Tongue (tissue), 1 donor: ENCODE measurements at regions not wholly inside any gene's neighbourhood (a gene's known extent, or its start where the extent isn't known, plus 50 kb on each side); places are given as distances from the start of the nearest gene placed in this dataset.
"Not testable (repeated sequence)": the region's sequence is repeated elsewhere in the genome, so short reads cannot be mapped to it uniquely, and the experiment has no call there.

Experiments used
- DNase-seq: peaks from one replicate; pipeline ENCODE4 v3.0.0-alpha.2; 2015

GRCh38 chr5:106545325-106545724 is 1125.4 kb downstream of the EFNA5 start:
- no peak for DNase-seq

DNA sequence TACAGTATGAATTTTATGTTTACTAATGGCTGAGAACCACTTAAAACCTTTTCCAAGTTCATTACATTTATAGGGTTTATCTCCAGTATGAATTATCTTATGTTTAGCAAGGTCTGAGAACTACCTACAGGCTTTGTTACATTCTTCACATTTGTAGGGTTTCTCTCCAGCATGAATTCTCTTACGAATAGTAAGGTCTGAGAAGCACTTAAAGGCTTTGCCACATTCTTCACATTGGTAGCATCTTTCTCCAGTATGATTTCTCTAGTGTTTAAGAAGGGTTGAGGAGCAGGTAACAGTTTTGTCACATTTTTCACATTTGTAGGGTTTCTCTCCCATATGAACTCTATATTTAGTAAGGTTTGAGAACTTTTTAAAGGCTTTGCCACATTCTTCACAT is 1127.4 kb downstream of the EFNA5 start:
- DNase-seq: no peak

DNA sequence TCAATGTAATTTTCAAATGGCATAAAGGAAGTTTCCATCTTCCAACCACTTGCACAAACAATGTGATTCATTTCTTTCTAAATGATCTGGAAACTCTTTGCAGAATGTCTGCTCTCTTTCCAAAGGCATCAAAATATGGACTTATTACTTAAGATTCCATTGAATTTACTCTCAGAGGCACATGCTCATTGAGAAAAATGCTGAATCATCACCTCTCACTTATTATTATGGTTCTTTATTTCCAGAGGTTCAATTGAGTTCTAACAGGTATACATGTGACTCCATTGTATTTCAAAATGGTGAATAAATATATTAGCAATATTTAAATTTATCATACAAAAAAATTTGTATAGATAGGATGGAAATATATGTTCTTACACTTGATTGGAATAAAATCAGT is 1140.6 kb downstream of the EFNA5 start:
- DNase-seq: no peak

DNA sequence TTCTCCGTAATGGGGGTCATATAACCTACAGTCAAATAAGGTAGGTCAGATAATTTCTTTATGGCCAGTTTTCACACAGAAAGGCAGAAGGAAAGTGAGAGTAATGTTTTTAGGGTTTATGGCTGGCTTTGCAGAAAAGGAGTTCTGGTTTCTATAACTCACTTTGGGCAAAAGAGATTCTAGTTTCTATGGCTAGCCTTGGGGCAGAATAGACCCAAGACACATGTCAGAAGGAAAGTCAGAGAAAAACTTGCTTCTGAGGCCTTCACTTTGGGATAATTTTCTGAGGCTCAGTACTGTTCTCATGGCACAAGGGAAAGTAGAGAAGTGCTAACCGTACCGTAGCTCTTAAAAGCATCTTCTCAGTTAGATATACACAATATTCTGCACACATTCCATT is 1145.3 kb downstream of the EFNA5 start:
- DNase-seq: no peak

DNA sequence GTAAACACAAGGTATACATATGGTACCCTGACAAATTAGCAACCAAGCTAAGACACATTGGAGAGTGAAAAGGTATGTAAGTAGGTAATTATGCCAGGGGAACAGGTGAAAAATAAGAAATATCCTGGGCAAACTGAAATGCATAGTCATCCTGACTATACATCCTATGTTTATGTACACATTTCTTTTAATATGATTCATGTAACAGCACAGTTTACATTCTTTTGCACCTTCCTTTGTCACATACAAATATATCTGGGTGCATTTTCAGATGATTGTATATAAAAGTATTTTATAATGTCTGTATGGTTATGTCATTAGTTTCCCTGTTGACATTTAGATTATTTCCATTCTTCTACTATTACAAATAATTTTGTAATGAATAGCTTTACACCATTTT is 1146.9 kb downstream of the EFNA5 start:
- DNase-seq: no peak

DNA sequence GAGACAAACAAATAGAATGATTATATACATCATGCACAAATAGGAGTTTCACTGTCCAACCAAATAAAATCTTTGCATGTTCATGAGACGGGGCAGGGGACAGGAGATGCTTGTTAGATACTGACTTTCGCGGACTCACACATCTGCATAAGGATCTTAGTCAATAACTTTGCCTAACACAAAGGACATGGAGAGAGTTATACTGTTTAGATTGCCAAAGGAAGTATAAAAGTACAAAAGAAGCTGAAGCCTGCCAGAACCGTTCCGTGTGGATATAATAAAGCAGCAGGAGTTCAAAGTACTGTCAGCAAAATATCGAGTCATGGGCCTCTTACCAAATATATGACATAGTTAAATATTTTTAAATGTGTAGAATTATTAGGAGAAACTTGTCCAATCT is 1148.4 kb downstream of the EFNA5 start:
- peak; percentile 10 for DNase-seq

GRCh38 chr5:106521701-106522100 is 1149.0 kb downstream of the EFNA5 start:
- DNase-seq: no peak

DNA sequence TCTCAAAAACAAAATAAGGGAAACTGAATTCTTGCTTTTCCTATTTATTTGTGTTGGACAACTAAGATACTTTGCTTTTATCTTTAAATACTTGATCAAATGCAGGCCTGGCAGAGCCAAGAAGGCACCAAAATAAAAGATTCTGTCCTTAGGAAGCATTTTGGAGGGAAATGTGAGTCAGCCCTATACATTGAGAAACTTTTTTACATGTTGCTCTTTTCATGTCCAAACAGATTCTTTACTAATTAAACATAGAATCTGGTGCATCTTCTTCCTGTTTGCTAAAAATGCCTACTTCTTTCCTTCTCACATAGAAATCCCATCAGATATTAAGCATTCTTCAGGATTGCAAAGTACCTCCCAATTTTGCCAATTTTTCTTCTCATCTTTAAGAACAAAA is 1160.4 kb downstream of the EFNA5 start:
- no peak for DNase-seq

GRCh38 chr5:106508894-106509293 is 1161.8 kb downstream of the EFNA5 start:
- no peak for DNase-seq

DNA sequence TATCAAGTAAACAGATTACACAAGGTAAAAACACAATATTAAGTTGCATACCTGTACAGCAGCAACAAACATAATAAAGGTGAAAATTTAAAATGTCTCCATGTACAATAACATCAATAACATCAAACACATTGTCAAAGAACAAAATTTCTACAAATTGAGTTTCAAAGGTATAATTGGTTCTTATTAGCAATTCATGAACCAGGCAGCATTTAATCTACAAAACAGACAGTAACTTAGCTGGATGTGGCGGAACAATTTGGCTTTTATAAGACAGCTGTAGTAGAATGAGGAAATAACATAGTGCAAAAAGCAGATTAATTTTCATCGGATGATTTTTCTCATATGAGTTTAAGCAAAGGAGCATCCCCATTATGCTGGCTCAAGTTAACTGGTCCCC is 1176.8 kb downstream of the EFNA5 start:
- DNase-seq: no peak

DNA sequence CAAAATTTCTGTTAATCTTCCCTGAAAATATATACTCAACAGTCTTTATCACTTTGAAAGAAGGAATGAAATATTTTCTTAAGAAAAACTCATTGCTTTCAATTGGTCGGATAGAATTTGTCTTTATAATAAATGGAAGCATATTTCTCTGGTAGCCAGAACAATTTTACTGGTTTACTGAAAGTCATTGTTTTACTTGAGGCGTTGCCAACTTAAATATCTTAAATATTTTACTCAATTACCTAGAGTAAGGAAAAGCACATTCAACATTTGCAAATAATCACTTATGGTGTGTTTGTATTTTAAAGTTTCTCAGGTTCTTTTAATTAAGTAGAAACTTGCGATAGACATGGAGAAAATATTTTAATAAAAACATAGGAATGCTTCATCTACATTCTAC is 1181.7 kb downstream of the EFNA5 start:
- no peak for DNase-seq

GRCh38 chr5:106488407-106488806 is 1182.3 kb downstream of the EFNA5 start:
- no peak for DNase-seq

DNA sequence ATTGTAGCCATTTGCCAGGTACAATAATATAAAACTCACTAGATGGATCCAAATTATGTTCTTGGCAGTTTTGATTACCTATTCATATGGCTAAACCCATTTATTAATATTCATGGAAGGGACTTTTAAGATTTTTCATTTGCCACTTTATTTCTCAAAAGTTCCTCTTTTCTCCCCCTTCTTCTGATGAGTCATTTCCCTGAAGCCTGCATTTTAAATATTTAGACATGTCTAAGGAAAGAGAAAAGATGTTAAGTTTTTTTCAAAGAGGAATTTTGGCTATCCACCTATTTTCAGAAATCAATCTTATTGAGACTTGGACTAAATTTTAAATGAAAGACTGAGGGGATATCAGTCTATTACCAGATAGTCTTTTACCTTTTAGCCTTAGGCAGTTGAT is 1189.4 kb downstream of the EFNA5 start:
- no peak for DNase-seq

- no peak for DNase-seq
These were observed 1194.1 kb downstream of the EFNA5 start for GRCh38 chr5:106476630-106477029.

GRCh38 chr5:106474066-106474465 is 1196.7 kb downstream of the EFNA5 start:
- DNase-seq: no peak

- no peak for DNase-seq
These were observed 1211.2 kb downstream of the EFNA5 start for GRCh38 chr5:106459541-106459940.

GRCh38 chr5:106454651-106455415 is 1215.9 kb downstream of the EFNA5 start:
- DNase-seq: peak; percentile 29

DNA sequence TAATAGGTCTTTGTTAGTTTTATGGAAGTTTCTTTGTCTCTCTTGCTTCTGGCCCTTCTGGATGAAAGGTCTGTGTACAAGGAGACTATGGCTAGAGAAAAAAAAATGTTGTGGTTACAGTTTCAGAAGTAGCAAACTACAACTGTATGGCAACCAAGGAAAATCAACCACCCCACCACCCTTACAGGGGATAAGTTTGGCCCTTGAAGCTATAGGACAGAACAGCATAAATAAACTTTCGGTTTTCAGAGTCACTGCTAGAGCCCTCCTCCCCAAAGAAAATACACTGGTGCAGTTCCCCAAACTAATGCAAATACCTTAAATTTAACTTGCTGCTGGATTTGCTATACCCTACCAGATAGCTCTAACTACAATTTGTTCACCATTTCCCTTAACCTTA is 1216.7 kb downstream of the EFNA5 start:
- DNase-seq: no peak

DNA sequence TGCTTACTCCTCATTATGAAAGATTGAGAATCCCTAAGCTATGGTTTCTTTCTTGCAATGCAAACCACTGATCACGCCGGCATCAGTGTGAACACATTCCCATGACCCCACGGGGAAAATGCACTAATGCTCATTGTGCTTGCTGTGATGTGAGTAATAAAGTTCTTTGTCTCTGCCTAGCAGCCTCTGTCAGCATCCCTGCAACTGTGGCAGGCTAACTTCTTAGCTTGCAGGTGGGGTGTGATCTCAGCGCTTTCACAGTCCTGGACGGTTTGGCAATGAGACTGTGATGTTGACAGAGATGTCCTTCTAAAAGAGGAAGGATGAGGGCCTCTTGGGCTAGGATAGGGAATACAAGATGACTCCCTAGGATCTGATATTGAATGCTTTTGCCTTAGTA is 1218.7 kb downstream of the EFNA5 start:
- no peak for DNase-seq

DNA sequence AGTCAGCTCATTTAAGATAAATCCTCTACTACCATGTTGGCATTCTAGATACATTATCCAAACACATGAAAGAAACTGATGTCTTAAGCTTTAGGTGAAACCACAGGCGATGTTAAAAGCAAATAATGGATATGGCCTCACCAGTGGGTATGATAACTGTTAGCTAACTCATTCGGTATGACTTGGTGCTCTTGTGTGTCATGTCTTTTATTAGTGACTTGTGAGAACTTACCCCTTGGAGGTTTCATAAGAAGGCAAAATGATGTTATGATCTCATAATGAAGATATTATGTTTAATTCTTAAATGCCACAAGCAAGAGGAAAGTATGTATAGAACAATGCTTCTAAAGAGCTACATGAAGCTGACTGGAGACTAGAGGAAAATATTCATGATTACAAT is 1227.0 kb downstream of the EFNA5 start:
- DNase-seq: no peak

GRCh38 chr5:106435185-106435584 is 1235.6 kb downstream of the EFNA5 start:
- no peak for DNase-seq

DNA sequence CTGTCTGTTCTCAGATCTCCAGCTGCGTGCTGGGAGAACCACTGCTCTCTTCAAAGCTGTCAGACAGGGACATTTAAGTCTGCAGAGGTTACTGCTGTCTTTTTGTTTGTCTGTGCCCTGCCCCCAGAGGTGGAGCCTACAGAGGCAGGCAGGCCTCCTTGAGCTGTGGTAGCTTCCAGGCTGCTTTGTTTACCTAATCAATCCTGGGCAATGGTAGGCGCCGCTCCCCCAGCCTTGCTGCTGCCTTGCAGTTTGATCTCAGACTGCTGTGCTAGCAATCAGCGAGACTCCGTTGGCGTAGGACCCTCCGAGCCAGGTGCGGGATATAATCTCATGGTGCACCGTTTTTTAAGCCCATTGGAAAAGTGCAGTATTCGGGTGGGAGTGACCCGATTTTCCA is 1240.0 kb downstream of the EFNA5 start:
- DNase-seq: not testable (repeated sequence)

- DNase-seq: no peak
These were observed 1247.4 kb downstream of the EFNA5 start for GRCh38 chr5:106423109-106423897.

GRCh38 chr5:106420102-106420501 is 1250.6 kb downstream of the EFNA5 start:
- no peak for DNase-seq
